ENCODE measurements at regions not wholly inside any gene's neighbourhood (a gene's known extent, or its start where the extent isn't known, plus 50 kb on each side); places are given as distances from the start of the nearest gene placed in this dataset.

DNA sequence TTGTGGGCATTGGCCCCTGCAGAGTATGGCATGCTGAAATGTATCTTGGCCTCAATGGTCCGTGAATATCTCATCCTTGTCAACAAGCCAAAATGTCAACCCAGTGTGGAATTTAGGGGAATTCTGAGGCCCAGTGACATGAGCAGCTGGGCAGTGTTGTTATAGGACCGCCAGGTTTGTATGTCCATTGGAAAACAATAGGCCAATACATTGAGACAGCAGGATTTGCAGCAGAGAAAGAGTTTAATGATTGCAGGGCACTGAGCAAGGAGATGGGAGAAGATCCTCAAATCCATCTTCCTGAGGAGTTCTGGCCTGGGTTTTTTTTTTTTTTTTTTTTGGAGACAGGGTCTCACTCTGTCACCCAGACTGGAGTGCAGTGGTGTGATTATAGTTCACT lies 95.7 kb upstream of the BAIAP2L1 start:
- TF ChIP-seq, protein P1, sequence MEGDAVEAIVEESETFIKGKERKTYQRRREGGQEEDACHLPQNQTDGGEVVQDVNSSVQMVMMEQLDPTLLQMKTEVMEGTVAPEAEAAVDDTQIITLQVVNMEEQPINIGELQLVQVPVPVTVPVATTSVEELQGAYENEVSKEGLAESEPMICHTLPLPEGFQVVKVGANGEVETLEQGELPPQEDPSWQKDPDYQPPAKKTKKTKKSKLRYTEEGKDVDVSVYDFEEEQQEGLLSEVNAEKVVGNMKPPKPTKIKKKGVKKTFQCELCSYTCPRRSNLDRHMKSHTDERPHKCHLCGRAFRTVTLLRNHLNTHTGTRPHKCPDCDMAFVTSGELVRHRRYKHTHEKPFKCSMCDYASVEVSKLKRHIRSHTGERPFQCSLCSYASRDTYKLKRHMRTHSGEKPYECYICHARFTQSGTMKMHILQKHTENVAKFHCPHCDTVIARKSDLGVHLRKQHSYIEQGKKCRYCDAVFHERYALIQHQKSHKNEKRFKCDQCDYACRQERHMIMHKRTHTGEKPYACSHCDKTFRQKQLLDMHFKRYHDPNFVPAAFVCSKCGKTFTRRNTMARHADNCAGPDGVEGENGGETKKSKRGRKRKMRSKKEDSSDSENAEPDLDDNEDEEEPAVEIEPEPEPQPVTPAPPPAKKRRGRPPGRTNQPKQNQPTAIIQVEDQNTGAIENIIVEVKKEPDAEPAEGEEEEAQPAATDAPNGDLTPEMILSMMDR (IDR thresholded peaks at IDR 0.05) = no peak
- no peak for TF ChIP-seq POLR2A (IDR thresholded peaks at IDR 0.05)

All from stomach (tissue), 4 donors.